ENCODE measurements at regions not wholly inside any gene's neighbourhood (a gene's known extent, or its start where the extent isn't known, plus 50 kb on each side); places are given as distances from the start of the nearest gene placed in this dataset.

GRCh38 chr2:80822999-80823398 is 518.4 kb upstream of the LRRTM1 start:
- Mint-ChIP-seq H3K27ac (no peak overlapping the region), H3K9me3 (peaks cover 3 to 16% (median 13%) of the 10 kb centered on the region in 7 donors), H3K36me3 (no peaks in the 10 kb centered on the region), H3K27me3 (no peaks in the 10 kb centered on the region), H3K4me3 (no peak overlapping the region), H3K4me1 (no peaks in the 10 kb centered on the region)
- ATAC-seq (ENCODE audit: low read depth in 2 of 2) (no peak), DNase-seq (no peak)

- Mint-ChIP-seq H3K36me3 (no peaks in the 10 kb centered on the region), H3K4me1 (no peaks in the 10 kb centered on the region), H3K27ac (no peak overlapping the region), H3K9me3 (peaks cover 12 to 29% (median 18%) of the 10 kb centered on the region in 7 donors), H3K4me3 (peak overlapping the region in 1 of 8 donors; percentile 27), H3K27me3 (no peaks in the 10 kb centered on the region)
- ATAC-seq (ENCODE audit: low read depth in 2 of 2) (no peak), DNase-seq (no peak)
These were observed 510.7 kb upstream of the LRRTM1 start for GRCh38 chr2:80815259-80815658.

- Mint-ChIP-seq H3K4me3 (no peak overlapping the region), H3K4me1 (no peaks in the 10 kb centered on the region), H3K9me3 (peaks cover 0 to 16% (median 6%) of the 10 kb centered on the region in 7 donors), H3K27me3 (no peaks in the 10 kb centered on the region), H3K36me3 (peaks cover 0 to 7% of the 10 kb centered on the region in 2 donors), H3K27ac (no peak overlapping the region)
- no peak for DNase-seq
- ATAC-seq (ENCODE audit: low read depth in 2 of 2) = no peak
These were observed 482.0 kb upstream of the LRRTM1 start for GRCh38 chr2:80786584-80786983.

DNA sequence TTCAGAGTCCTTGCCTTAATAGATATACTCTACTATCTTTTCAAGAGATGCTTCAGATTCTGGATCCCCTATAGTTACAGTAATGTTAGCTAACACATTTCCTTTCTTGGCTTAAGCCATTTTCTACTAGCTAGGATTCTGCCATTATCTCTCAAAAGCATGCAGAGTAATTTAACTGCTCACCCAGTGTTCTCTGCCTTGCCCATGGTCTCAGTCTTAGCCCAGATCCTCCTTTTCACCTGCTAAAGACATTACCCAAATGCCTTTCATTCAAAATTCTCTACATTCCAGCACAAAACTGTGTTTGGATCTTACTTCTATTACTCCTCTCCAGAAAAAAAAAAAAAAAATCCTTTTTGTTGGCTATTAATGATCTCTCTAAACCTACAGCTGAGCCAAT is 474.2 kb upstream of the LRRTM1 start:
- Mint-ChIP-seq H3K27ac (no peak overlapping the region), H3K27me3 (no peaks in the 10 kb centered on the region), H3K9me3 (peaks cover 0 to 26% (median 14%) of the 10 kb centered on the region in 7 donors), H3K4me3 (no peak overlapping the region), H3K36me3 (peaks cover 0 to 7% of the 10 kb centered on the region in 2 donors), H3K4me1 (no peaks in the 10 kb centered on the region)
- DNase-seq (no peak), ATAC-seq (ENCODE audit: low read depth in 2 of 2) (no peak)

GRCh38 chr2:80748592-80748991 is 444.0 kb upstream of the LRRTM1 start:
- H3K9me3 Mint-ChIP-seq = peaks cover 0 to 25% (median 9%) of the 10 kb centered on the region in 7 donors
- no peak overlapping the region for H3K27ac Mint-ChIP-seq
- no peaks in the 10 kb centered on the region for H3K27me3 Mint-ChIP-seq
- ATAC-seq (ENCODE audit: low read depth in 2 of 2) (no peak), DNase-seq (no peak)
- no peaks in the 10 kb centered on the region for H3K4me1 Mint-ChIP-seq
- no peaks in the 10 kb centered on the region for H3K36me3 Mint-ChIP-seq
- H3K4me3 Mint-ChIP-seq = no peak overlapping the region

DNA sequence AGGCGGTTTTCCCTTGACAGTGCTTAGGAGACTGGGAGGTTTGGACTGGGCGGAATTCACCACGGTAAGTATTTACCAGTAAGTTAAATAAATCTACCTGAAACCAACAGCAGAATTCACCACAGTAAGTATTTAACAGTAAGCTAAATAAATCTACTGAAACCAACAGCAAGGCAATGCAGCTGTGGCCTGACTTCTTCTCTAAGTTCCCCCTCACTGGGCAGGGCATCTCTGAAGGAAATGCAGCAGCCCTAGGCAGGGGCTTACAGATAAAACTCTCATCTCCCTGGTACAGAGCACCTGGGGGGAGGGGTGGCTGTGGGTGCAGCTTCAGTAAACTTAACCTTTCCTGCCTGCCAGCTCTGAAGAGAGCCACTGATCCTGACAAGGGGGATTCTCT is 432.5 kb upstream of the LRRTM1 start:
- Mint-ChIP-seq H3K27me3 (no peaks in the 10 kb centered on the region), H3K4me3 (no peak overlapping the region), H3K36me3 (no peaks in the 10 kb centered on the region), H3K4me1 (no peaks in the 10 kb centered on the region), H3K27ac (no peak overlapping the region), H3K9me3 (peaks cover 4 to 41% (median 18%) of the 10 kb centered on the region in 7 donors)
- no peak for ATAC-seq (ENCODE audit: low read depth in 2 of 2)
- DNase-seq = no peak

GRCh38 chr2:80725001-80725400 is 420.4 kb upstream of the LRRTM1 start:
- H3K27ac Mint-ChIP-seq = no peak overlapping the region
- H3K4me3 Mint-ChIP-seq = no peak overlapping the region
- DNase-seq (no peak), ATAC-seq (ENCODE audit: low read depth in 2 of 2) (no peak)
- no peaks in the 10 kb centered on the region for H3K27me3 Mint-ChIP-seq
- no peaks in the 10 kb centered on the region for H3K4me1 Mint-ChIP-seq
- peaks cover 3 to 17% (median 8%) of the 10 kb centered on the region in 7 donors for H3K9me3 Mint-ChIP-seq
- no peaks in the 10 kb centered on the region for H3K36me3 Mint-ChIP-seq

DNA sequence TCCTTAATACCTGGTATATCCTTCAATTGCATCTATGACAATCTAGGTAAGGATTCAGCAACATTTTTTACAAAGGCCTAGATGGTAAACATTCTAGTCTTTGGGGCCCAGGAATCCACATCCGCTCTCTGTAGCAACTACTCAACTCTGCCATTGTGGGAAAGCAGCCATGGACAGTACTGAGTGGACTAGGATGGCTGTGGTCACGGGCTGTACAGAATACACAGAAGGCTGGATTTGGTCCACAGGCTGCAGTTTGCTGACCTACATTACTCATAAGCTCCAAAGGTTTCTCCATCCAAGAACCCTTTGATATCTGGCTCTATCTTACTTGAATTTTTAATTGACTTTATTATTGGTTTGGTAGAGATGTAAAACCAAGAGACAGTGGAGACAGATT is 418.3 kb upstream of the LRRTM1 start:
- no peak for ATAC-seq (ENCODE audit: low read depth in 2 of 2)
- Mint-ChIP-seq H3K27ac (no peak overlapping the region), H3K4me1 (no peaks in the 10 kb centered on the region), H3K27me3 (no peaks in the 10 kb centered on the region), H3K4me3 (no peak overlapping the region), H3K36me3 (no peaks in the 10 kb centered on the region), H3K9me3 (peaks cover 2 to 7% (median 5%) of the 10 kb centered on the region in 7 donors)
- DNase-seq = no peak

GRCh38 chr2:80719607-80720006 is 415.1 kb upstream of the LRRTM1 start:
- DNase-seq (no peak), ATAC-seq (ENCODE audit: low read depth in 2 of 2) (no peak)
- Mint-ChIP-seq H3K27me3 (no peaks in the 10 kb centered on the region), H3K9me3 (peaks cover 0 to 7% (median 4%) of the 10 kb centered on the region in 7 donors), H3K4me1 (no peaks in the 10 kb centered on the region), H3K4me3 (no peak overlapping the region), H3K27ac (no peak overlapping the region), H3K36me3 (no peaks in the 10 kb centered on the region)

GRCh38 chr2:80715433-80715832 is 410.9 kb upstream of the LRRTM1 start:
- ATAC-seq (ENCODE audit: low read depth in 2 of 2) = no peak
- H3K4me3 Mint-ChIP-seq = no peak overlapping the region

DNA sequence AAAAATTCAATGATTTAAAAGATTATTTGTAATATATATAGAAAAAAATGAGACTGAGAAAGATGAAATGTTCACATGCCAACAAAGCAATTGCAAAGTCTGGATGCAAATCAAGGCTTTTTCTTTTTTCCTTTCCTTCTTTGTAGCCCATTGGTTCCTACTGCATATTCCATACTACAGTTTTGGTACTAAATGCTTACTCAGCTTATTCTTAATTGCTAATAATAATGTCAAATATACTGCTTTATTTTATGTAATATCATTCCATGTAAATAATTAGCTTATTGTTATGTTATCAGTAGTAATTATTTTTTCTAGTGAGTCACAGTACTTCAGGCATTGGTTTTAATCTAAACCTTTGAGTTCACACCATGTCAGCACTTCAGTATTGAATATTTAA is 407.4 kb upstream of the LRRTM1 start:
- H3K4me1 Mint-ChIP-seq = no peaks in the 10 kb centered on the region
- H3K4me3 Mint-ChIP-seq = no peak overlapping the region
- ATAC-seq (ENCODE audit: low read depth in 2 of 2) = no peak
- no peak for DNase-seq
- H3K36me3 Mint-ChIP-seq = no peaks in the 10 kb centered on the region
- H3K9me3 Mint-ChIP-seq = peaks cover 0 to 10% (median 3%) of the 10 kb centered on the region in 7 donors
- no peaks in the 10 kb centered on the region for H3K27me3 Mint-ChIP-seq
- H3K27ac Mint-ChIP-seq = no peak overlapping the region

More at GRCh38 chr2:80715433-80715832, 410.9 kb upstream of the LRRTM1 start:
- H3K27me3 Mint-ChIP-seq = no peaks in the 10 kb centered on the region
- peaks cover 0 to 8% (median 3%) of the 10 kb centered on the region in 7 donors for H3K9me3 Mint-ChIP-seq
- H3K27ac Mint-ChIP-seq = peak overlapping the region in 1 of 6 donors; percentile 4
- H3K4me1 Mint-ChIP-seq = no peaks in the 10 kb centered on the region
- DNase-seq = no peak
- no peaks in the 10 kb centered on the region for H3K36me3 Mint-ChIP-seq

DNA sequence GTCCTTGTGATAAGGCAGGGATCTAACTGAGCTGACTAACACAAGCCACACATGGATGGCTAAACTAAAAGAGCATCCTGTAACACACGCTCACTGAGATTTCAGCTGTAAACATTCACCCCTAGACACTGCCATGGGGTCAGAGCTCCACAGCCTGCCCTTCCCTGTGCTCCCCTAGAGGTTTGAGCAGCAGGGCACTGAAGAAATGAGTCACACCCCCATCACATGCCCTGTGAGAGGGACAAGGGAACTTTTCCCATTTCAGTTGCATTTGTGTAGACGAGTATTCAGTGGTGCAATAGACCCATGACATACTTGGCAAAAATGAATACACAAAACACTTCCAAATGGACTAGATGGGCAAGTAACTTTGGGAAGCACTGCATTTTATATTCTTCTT is 402.4 kb upstream of the LRRTM1 start:
- H3K4me1 Mint-ChIP-seq = no peaks in the 10 kb centered on the region
- ATAC-seq (ENCODE audit: low read depth in 2 of 2) = no peak

GRCh38 chr2:80706541-80706940 is 402.0 kb upstream of the LRRTM1 start:
- Mint-ChIP-seq H3K27ac (no peak overlapping the region), H3K27me3 (no peaks in the 10 kb centered on the region), H3K4me1 (no peaks in the 10 kb centered on the region), H3K9me3 (peaks cover 0 to 14% (median 5%) of the 10 kb centered on the region in 7 donors), H3K36me3 (no peaks in the 10 kb centered on the region), H3K4me3 (peak overlapping the region in 1 of 8 donors; percentile 29)
- ATAC-seq (ENCODE audit: low read depth in 2 of 2) = no peak
- DNase-seq = no peak

More for the DNA sequence above, 402.4 kb upstream of the LRRTM1 start:
- Mint-ChIP-seq H3K27ac (no peak overlapping the region), H3K4me3 (no peak overlapping the region), H3K36me3 (no peaks in the 10 kb centered on the region), H3K27me3 (no peaks in the 10 kb centered on the region), H3K9me3 (peaks cover 0 to 14% (median 5%) of the 10 kb centered on the region in 7 donors)
- DNase-seq = no peak

- no peak overlapping the region for H3K27ac Mint-ChIP-seq
- DNase-seq (no peak), ATAC-seq (ENCODE audit: low read depth in 2 of 2) (no peak)
- H3K9me3 Mint-ChIP-seq = peaks cover 0 to 11% (median 8%) of the 10 kb centered on the region in 7 donors
- no peaks in the 10 kb centered on the region for H3K4me1 Mint-ChIP-seq
- no peak overlapping the region for H3K4me3 Mint-ChIP-seq
- no peaks in the 10 kb centered on the region for H3K27me3 Mint-ChIP-seq
- no peaks in the 10 kb centered on the region for H3K36me3 Mint-ChIP-seq
These were observed 399.0 kb upstream of the LRRTM1 start for GRCh38 chr2:80703532-80703931.

- Mint-ChIP-seq H3K4me1 (no peaks in the 10 kb centered on the region), H3K27ac (no peak overlapping the region), H3K4me3 (no peak overlapping the region), H3K9me3 (peaks cover 0 to 13% (median 7%) of the 10 kb centered on the region in 7 donors), H3K27me3 (no peaks in the 10 kb centered on the region), H3K36me3 (no peaks in the 10 kb centered on the region)
- ATAC-seq (ENCODE audit: low read depth in 2 of 2) (no peak), DNase-seq (no peak)
These were observed 396.4 kb upstream of the LRRTM1 start for GRCh38 chr2:80700961-80701360.

Measured in naive B cell (primary cell).